Fibroblast of the conjunctiva (primary cell): ENCODE measurements at regions not wholly inside any gene's neighbourhood (a gene's known extent, or its start where the extent isn't known, plus 50 kb on each side); places are given as distances from the start of the nearest gene placed in this dataset.
"Not testable (repeated sequence)": the region's sequence is repeated elsewhere in the genome, so short reads cannot be mapped to it uniquely, and the experiment has no call there.

Source experiments
- DNase-seq: peaks from one replicate; pipeline ENCODE4 v3.0.0-alpha.2; 2010; ENCODE audit warnings: low read depth

DNA sequence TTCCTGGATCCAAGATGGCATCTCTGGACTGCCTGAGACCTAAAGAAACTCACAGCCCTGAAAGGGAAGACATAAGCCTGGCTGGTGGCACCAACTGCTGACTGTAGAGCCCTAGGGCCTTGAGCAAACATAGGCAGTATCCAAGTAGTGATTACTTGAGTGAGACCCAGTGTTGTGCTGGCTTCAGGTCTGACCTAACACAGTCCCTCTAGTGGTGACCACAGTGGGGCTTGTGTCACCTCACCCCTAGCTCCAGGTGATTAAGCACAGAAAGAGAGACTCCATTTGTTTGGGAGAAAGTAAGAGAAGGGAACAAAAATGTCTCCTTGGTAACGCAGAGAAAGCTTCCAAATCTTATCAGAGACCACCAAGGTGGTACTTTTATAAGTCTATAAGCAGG lies 496.3 kb upstream of the HTR2C start:
- DNase-seq, result no peak

DNA sequence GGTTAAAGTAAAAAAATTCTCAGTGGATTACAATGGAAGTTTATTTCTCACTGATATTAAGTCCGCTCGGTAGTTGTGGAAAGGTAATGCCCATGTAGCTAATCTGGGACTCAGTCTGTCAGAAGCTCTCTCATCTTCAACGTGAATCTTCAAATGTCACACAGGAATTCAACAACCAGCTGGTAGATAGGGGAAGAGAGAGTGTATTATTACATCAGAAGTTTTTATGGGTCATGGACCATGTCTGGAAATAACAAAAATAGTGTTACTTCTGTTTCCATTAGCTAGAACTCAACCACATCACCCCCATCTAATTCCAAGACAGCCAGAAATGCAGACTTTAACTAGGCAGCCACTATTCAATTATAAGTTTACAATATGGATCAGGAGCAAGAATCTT lies 506.1 kb upstream of the HTR2C start:
- DNase-seq, result no peak

DNA sequence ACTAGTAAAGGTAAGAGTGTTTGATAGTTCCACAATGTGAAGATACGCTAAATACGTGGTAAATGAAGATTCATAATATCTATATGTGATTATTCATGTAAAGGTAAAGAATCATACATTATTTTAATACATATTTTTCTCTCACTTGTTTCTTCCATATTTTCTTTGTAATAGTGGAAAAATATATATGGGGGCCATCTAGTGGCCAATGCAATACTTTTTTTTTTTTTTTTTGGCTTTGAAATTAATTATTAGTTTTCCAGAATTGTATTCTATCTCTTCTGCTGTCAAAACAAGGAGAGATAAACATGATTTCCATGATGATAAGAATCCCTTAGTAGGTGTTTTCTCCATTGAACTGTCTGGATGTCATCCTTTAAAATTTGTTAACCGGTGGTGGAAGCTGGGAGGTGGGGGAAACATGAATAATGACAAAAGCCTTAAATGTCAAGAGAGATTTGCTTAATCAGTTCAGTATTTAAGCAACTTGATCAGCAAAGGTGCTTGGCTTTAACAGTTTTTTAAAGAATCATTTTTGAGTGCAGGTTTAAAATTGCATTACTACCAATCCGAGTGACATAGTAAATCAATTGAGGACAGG lies 508.7 kb upstream of the HTR2C start:
- DNase-seq, result no peak

DNA sequence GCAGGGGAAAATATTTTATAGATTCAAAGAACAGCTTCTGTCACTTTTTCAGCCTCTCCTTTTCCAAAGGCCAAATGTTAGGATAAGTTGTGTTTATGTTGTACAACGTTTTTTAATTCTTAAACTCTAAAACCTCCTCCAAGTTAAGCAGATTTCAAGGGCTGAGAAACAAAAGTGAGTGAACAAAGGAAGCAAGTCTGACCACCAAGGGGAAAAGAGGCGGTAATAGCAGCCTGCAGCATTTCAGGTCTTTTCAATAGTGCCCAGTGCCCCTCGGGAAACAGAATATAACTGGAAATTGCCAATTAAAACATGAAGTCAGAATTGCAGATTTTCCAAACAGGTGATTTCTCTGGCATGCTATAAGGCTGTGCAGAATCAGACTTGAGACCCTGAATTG lies 510.0 kb upstream of the HTR2C start:
- DNase-seq, result no peak

DNA sequence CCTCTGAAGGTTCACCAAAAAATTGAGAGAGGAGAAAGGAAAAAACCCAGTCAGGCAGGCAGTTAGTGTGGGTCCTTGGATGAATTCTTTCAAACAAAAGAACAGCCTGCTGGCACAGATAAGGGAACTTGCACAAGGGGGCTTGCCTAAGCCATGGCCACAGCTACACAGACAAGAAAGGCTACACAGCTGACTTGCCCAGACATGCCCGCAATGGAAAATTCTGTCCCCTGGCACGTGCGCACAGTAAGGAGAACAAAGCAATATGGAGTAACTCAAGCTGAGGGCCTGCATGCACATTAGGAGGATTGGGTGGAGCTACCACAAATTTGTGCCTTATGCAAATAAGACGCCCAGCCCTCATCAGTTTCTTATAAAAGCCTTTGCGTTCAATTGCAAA lies 512.5 kb upstream of the HTR2C start:
- DNase-seq, result no peak

DNA sequence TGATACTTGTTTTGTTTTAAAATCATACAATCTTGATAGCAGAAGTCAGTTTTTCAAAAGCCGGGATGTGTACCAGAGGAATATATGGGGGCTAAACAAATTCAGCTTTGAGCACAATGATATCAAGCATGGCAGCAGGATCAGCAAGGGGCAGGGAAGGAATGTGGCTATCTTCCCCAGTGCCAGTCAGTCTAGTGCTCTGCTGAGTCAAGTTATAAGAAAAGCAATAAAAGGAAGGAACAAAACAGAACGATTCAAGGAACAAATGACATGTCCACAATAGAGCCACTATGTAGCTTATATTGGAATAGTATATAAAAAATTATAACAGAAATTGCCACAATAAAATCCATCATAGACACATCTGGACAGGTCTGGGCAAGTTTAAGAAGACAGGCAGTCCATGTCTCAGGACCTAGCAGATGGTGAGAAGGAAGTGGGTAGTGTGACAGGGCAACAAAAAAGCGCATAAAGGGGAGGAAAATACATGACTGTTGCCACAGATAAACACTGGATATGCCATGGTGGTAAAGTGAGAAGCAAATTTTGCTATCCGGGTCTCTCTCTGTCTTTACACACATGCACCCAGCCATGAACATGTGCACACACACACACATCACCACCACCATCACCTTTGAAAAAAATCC lies 518.2 kb upstream of the HTR2C start:
- DNase-seq, result no peak

DNA sequence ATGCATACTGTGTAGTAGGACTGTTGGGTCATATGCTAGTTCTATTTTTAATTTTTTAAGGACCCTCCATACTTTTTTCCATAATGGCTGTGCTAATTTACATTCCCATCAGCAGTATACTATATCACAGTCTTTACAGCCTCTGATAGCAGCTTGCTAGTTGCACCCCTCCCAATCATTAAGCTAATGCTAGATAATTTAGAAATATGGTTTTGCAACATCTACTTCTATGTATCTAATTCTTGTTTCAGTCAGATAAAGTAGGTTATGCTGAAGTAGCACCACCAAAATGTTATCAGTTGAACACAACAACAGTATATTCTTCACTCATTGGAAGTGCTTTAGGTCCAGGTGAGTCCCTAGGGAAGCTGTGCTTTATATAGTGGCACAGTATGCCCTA lies 522.7 kb upstream of the HTR2C start:
- DNase-seq, result no peak

DNA sequence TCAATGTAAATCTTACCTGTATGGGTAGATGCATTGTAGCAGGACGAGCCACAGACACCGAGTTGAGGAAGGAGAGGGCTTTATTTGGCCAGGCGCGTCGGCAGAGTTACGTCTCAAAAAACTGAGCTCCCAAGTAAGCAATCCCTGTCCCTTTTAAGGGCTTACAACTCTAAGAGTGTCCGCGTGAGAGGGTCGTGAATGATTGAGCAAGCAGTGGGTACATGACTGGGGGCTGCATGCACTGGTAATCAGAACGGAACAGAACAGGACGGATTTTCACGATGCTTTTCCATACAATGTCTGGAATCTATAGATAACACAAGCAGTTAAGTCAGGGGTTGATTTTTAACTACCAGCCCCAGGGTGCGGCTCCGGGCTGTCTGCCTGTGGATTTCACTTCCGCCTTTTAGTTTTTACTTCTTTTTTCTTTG lies 524.9 kb upstream of the HTR2C start:
- no peak for DNase-seq

DNA sequence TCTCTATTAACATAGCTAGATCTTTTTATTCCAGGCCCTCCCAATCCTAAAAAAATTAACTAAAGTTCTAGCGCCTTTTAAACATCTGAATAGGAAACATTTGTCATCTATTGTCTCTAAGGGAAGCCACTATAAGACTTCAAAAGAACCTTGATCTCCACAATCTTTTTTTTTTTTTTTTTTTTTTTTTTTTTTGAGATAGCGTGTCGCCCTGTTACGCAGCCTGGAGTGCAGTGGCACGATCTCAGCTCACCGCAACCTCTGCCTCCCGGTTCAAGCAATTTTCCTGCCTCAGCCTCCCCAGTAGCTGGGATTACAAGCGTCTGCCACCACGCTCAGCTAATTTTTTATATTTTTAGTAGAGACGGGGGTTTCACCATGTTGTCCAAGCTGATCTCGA lies 526.5 kb upstream of the HTR2C start:
- not testable (repeated sequence) for DNase-seq

DNA sequence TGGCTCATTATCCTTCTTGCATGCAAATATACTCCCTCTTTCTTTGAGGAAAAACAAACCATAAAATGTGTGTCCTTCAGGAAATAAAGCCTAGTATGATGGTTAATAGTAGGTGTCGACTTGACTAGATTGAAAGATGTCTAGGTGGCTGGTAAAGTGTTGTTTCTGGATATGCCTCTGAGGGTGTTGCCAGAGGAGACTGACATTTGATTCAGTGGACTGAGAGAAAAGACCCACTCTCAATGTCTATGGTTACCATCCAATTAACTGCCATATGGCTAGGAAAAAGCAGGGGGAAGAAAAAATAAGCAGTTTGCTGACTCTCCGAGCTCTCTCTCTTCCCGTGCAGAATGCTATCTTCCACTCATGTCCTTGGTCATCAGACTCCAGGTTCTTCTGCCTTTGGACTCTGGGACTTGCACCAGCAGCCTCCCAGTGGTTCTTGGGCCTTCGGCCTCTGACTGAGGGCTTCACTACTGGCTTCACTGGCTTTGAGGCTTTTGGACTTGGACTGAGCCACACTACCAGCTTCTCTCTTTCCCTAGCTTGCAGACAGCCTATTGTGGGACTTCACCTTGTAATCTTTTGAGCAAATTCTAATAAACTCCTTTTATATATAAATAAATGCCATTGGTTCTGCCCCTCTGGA lies 532.1 kb upstream of the HTR2C start:
- DNase-seq, result no peak

DNA sequence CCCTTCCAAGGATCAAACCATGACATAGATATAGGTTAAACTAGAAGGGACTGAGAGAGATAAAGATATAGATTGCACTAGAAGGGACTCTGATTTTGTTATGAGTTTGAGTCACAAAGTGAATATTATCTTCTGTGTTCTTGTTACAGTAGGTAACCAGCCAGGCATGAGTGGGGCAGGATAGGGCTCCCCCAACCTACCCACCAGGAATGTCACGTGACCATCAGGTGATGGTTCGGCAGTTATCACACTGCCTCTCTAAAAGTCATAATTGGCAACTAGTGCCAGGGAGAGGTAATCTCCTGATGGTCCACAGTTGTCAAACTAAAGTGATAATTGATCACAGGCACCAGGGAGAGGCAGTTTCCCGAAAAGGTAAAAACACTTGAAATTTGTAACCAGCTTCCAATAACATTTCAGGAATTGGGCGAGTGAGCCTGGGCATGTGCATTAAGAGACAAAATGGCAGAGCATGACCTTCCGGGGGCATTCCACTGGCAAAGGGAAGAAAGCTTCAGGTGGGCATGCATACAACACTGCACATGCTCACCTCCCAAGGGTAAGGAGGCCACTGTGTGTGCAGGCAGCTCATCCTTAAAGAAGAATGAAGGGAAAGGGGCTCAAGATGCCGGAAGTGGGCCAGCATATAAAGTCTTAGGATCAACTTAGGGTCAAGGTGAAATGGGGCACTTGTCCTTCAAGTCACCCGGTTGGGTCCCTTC lies 533.6 kb upstream of the HTR2C start:
- DNase-seq, result no peak

DNA sequence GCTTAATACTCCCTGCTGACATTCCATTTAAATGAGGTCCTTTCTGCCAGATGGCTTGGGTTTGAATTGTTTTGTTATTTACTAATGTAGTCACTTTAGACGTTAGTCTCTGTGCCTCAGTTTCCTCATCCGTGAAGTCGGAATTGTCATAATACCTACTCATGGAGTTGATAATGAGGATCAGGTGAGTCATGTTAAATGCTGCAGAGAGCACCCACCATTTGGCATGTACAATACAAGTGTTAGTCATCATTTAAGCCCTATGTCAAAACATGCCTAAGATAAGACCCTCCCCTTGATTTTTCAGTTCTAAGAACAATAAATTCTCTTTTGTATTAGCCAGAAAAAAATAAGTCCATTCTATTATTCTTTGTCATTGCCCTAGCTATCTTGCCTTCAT lies 534.8 kb upstream of the HTR2C start:
- no peak for DNase-seq

DNA sequence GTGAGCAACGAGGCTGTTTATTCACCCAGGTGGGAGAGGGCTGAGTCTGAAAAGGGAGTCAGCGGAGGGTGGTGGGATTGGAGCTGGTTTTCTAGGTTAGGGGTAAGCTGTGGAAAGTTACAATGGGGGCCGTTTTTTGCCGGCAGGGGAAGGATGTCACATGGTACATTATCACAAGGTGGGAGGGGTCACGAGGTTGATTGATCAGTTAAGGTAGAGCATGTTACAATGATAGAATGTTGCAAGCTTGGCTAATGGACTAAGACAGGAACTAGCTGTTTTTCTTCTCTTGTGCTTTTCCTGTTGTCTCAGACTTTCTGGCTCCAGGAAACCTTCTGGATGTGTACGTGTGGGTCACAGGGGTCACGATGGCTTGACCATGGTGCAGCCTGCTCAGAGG lies 536.3 kb upstream of the HTR2C start:
- no peak for DNase-seq

DNA sequence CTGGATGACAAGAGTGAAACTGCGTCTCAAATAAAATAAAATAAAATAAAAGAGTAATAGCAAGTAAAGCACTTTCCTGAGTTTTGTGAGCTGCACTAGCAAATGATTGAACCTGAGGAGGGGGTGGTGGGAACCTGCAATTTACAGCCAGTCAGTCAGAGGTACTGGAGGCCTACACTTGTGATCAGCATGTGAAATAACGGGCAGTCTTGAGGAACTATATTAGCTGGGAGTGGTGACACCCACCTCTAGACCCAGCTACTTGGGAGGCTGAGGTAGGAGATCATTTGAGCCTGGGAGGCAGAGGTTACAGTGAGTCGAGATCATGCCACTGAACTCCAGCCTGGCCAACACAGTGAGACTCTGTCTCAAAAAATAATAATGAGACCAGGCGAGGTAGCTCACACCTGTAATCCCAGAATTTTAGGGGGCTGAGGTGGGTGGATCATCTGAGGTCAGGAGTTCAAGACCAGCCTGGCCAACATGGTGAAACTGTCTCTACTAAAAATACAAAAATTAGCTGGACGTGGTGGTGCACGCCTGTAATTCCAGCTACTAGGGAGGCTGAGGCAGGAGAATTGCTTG lies 537.1 kb upstream of the HTR2C start:
- DNase-seq, result no peak

DNA sequence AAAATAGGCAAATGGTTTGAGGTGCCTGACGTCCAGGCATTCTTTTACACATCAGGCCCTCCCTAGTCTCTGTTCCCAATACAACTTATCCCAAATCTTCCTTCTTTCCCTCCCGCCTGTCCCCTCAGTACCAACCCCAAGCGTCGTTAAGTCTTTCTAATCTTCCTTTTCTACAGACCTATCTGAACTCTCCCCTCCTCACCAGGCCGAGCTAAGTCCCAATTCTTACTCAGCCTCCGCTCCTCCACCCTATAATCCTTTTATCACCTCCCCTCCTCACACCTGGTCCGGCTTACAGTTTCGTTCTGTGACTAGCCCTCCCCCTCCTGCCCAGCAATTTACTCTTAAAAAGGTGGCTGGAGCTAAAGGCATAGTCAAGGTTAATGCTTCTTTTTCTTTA lies 542.4 kb upstream of the HTR2C start:
- DNase-seq, result not testable (repeated sequence)

DNA sequence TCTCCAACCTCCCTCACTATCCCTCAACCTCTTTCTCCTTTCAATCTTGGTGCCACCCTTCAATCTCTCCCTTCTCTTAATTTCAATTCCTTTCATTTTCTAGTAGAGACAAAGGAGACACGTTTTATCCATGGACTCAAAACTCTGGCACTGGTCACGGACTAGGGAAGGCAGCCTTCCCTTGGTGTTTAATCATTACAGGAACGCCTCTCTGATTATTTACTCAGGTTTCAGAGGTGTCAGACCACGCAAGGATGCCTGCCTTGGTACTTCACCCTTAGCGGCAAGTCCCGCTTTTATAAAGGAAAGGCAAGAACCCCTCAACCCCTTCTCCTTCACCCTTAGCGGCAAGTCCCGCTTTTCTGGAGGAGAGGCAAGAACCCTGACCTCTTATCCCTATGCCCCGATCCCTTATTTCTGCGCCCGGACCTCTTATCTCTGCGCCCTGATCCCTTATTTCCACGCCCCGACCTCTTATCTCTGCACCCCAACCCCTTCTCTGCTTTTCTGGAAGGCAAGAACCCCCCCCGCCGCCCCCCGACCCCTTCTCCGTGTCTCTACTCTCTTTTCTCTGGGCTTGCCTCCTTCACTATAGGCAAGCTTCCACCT lies 543.1 kb upstream of the HTR2C start:
- not testable (repeated sequence) for DNase-seq

DNA sequence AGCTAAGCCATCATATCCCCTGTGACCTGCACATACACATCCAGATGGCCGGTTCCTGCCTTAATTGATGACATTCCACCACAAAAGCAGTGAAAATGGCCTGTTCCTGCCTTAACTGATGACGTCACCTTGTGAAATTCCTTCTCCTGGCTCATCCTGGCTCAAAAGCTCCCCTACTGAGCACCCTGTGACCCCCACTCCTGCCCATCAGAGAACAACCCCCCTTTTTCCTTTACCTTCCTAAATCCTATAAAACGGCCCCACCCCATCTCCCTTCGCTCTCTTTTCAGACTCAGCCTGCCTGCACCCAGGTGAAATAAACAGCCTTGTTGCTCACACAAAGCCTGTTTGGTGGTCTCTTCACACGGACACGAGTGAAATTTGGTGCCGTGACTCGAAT lies 543.8 kb upstream of the HTR2C start:
- not testable (repeated sequence) for DNase-seq

DNA sequence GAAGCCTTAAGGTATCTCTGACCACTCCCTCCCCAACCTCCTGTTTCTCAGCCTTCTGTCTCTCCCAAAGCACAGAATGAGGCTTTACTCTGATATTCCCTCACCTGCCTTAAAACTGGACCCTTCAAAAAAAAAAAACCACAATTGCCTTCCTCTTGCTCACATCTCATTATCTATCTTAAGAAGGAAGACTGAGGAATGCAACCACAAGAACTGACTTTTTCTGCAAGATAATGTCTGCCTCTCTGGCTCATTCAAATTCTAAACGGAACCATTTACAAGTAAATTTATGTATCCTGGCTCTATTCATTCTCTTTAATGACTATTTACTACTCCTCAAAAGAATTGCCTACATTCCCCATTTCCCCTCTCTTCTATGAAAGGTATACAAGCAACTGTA lies 545.5 kb upstream of the HTR2C start:
- DNase-seq, result no peak

DNA sequence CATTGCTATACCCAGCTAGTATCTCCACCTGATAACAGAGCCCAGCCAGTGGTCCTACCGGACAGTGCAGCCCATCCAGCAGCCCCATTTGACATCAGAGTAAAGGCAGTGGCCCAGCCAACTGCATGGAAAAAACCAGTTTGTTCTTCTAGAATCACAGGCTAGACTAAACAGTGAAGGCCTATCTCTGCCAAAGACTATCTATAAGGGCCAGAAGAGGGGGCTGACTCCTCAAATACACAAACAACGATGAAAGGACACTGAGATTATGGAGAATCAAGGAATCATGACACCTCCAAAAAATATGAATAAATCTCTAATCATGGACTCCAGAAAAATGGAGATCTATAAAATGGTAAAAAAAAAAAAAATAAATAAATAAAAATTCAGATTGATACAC lies 546.4 kb upstream of the HTR2C start:
- no peak for DNase-seq

DNA sequence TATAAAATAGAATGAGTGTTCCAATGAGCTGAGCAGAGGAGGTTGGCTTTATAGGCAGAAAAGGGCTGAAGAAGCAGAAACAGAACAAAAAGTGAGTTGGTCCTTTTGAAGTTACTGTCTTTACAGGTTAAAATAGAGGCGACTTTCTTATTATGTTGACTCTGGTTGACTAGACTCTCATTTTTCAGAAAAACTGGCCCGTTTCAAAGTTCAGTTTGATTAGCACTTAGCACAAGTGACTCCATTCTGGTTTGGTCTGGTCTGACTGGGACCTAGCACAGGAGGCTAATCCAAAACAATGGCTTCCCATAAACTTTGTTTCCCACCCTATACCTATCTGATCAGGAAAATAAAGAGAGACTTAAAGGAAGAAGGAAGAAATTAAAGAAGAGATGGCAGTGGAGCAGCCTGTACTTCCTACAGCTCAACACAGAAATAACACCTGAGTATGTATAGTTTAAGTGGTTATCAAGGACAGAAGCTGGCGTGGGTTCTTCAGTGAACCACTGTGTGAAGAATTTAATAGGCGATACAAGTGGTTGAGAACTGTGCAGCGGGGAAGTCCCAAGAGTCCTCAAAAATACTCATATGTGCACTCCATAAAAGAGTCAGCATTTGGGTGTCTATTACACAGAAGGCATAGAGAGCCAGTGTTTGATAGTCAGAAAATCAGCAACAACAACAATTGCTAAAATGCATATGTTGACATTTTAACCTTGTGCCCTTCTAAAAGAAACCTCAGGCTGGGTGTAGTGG lies 554.8 kb upstream of the HTR2C start:
- no peak for DNase-seq

DNA sequence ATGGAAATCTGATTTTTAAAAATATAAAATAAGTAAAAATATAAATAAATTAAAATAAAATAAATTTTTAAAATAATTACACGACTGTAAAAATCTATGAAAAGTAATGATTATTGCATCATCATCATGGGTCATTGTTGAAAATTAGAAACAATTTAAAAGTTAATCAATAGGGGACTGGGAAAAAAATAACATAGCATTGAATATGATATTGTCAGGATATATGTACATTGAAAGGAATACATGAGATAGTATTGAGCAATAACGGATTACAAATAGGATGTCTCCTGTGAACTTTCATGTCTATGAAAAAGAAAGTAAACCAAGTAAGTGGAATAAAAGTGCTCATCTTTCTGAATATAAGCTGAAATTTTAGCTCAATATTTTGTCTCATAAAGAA lies 566.8 kb upstream of the HTR2C start:
- DNase-seq, result no peak

DNA sequence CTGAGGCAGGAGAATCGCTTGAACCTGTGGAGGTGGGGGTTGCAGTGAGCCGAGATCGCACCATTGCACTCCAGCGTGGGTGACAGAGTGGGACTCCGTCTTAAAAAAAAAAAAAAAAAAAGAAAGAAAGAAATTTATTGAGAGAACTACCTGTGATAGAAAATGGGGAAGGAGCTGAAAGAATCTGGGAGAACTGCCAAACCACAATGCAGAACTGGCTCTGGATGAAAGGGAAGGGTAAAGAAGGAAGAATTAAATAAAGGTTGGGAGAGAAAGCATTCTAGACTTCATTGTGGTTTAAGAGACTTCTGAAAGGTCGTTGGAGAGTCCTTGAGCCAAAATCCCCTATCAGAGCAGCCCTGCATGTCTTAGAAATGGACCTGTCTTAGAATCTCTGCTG lies 567.9 kb upstream of the HTR2C start:
- DNase-seq, result no peak
